ENCODE measurements at regions not wholly inside any gene's neighbourhood (a gene's known extent, or its start where the extent isn't known, plus 50 kb on each side); places are given as distances from the start of the nearest gene placed in this dataset.

DNA sequence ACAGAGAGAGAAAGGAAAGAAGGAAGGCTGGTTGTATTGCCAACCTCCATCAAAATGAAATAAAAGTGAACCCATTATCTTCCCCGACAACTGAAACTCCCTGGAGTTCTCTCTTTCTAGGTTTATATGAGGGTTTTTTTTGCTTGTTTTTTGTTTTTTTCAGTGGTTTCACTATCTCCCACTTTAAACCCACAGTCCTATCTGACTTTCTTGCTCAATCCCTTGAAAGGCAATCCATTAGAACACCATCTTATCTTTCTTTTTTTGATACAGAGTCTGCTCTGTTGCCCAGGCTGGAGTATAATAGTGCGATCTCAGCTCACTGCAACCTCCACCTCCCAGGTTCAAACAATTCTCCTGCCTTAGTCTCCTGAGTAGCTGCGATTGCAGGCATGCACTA, 158.0 kb upstream of the MIR17HG start:
- TF ChIP-seq, protein P1, sequence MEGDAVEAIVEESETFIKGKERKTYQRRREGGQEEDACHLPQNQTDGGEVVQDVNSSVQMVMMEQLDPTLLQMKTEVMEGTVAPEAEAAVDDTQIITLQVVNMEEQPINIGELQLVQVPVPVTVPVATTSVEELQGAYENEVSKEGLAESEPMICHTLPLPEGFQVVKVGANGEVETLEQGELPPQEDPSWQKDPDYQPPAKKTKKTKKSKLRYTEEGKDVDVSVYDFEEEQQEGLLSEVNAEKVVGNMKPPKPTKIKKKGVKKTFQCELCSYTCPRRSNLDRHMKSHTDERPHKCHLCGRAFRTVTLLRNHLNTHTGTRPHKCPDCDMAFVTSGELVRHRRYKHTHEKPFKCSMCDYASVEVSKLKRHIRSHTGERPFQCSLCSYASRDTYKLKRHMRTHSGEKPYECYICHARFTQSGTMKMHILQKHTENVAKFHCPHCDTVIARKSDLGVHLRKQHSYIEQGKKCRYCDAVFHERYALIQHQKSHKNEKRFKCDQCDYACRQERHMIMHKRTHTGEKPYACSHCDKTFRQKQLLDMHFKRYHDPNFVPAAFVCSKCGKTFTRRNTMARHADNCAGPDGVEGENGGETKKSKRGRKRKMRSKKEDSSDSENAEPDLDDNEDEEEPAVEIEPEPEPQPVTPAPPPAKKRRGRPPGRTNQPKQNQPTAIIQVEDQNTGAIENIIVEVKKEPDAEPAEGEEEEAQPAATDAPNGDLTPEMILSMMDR (IDR thresholded peaks at IDR 0.05): no peak
- no peak for TF ChIP-seq EZH2 (IDR thresholded peaks at IDR 0.05)

Measured in neural progenitor cell (in vitro differentiated cells).